Prostate gland (tissue), 2 donors: ENCODE measurements at regions not wholly inside any gene's neighbourhood (a gene's known extent, or its start where the extent isn't known, plus 50 kb on each side); places are given as distances from the start of the nearest gene placed in this dataset.

Source experiments
- POLR2A ChIP-seq: fragments of 450-650 bp; IDR thresholded peaks from one replicate; pipeline ENCODE4 v1.6.1; 2016; ENCODE audit warnings: antibody characterized with exemption, mild to moderate bottlenecking
- TF ChIP-seq, protein P1 (sequence below), 4 experiments: fragments of 200-600 bp in 2 of 4; fragments of 450-650 bp in 2 of 4; sonication (generic) in 2 of 4; IDR thresholded peaks; 1 replicate in 3 of 4; 2 replicates in 1 of 4; pipeline ENCODE4 v1.5.1; 2016 to 2019; ENCODE audit warnings: antibody characterized with exemption in 4 of 4, mild to moderate bottlenecking in 2 of 4, moderate library complexity in 2 of 4

DNA sequence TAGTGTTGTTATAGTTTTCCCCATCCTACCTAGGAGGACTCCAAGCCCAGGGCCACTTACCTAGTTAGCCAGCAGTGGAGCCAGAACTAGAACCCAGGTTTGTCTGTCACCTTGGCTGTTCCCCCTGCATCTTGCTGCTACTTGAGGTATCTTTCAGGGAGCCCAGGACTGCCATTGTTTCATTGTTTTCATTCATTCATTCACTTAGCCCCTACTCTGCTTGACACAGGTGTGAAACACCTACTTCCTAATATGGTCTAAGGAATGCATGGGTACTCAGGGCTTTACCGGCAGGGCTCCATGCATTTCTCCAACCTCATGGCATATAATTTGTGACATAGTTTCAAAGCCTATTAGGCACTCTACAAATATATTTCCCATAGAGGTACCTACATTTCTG is 266.6 kb upstream of the TPM1 start:
- TF ChIP-seq, protein P1, sequence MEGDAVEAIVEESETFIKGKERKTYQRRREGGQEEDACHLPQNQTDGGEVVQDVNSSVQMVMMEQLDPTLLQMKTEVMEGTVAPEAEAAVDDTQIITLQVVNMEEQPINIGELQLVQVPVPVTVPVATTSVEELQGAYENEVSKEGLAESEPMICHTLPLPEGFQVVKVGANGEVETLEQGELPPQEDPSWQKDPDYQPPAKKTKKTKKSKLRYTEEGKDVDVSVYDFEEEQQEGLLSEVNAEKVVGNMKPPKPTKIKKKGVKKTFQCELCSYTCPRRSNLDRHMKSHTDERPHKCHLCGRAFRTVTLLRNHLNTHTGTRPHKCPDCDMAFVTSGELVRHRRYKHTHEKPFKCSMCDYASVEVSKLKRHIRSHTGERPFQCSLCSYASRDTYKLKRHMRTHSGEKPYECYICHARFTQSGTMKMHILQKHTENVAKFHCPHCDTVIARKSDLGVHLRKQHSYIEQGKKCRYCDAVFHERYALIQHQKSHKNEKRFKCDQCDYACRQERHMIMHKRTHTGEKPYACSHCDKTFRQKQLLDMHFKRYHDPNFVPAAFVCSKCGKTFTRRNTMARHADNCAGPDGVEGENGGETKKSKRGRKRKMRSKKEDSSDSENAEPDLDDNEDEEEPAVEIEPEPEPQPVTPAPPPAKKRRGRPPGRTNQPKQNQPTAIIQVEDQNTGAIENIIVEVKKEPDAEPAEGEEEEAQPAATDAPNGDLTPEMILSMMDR (IDR thresholded peaks at IDR 0.05): no peak
- TF ChIP-seq POLR2A: no peak
